GM18868 (cell line): ENCODE measurements at regions not wholly inside any gene's neighbourhood (a gene's known extent, or its start where the extent isn't known, plus 50 kb on each side); places are given as distances from the start of the nearest gene placed in this dataset.

ENCODE experiments used
- ATAC-seq: cut with Tn5 transposase; IDR thresholded peaks from one replicate; pipeline ENCODE4 v1.9.1; 2021; ENCODE audit warnings: mild to moderate bottlenecking, moderate library complexity; ENCODE audit not compliant: unreplicated experiment

DNA sequence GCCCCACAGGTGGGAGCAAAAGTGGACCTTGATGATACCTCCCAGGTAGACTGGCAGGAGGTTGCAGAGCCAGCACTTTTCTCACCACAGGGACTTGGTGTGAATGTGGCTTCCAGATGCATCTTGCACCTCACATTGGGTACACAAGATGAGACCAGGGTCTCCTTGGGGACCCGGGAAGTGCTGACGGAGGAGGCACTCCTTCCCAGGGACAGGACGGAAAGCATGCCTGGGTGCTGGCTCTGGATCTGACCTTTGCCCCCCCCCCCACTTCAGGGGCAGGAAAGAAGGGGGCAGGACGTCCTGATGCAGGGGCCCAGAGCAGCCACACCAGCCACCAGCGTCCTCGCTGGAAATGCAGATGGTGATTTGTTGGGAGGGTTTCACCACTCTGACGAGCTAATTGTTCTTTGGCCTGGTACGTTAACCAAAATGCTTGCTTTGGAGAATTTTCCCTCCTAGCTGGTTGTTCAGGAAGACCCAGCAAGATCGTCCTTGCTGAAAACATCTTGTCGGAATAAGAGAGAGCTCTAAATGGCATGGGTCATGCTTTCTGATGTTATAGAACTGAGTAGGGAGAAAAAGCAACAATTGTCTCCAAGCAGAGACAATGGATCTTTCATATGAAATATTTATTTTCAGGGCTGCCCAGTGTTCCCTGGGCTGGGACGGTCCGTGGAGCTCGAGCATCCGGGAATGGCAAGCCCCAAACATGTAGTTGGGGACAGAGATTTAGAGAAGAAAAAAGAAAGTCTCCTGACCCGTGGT, 74.4 kb upstream of the PPARA start:
- ATAC-seq, result no peak

DNA sequence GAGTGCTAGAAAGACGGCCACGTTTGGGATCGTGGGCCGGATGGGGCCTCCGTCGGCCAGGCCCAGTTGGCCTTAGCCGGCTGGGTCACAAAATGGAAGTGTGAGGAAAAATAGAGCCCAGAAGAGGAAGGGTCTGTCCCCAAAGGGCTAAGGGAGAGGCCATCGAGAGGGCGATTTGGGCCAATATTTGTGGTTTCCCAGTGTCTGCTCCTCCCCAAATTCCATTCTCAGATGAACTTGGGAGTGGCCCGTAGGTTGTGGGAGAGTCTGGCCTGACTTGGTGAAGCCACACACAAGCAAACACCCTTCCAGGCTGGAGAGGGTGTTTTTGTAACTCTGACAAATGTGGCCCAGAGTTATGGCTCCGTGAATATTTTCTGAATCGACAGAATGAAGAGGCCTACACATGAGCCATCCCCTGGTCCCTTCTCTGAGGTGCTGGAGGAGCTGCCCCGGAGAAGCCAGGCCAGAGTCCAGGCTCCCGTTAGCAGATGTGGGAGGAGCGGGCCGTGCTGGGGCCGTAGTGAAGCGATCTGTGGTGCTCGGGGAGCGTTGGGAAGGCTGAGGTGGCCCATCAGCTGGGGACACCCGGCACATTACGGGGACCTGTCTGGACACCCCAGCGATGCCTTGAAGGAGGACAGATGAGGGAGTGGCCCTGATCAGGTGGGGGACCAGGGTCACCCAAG, 73.5 kb upstream of the PPARA start:
- ATAC-seq, result no peak

DNA sequence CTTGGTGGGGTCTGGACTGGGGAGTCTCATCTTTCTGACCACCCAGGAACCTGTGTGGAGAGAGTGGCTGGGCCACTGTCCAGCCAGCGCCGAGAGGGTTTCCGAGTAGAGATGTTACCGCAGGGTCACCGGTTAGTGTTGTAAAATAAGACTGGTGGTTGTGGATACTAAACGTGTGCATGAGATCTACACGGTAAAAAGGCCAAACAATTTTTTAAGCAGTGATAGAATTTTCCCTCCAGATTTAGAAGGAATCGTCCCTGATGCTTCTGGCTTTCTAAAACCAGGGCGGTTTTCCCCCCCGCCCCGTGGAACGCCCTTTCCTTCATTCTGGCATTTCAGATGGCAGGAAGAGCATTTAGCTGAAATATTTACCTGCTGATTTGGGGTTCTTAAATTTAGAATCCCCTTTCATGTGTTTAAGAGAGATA, 72.6 kb upstream of the PPARA start:
- no peak for ATAC-seq

DNA sequence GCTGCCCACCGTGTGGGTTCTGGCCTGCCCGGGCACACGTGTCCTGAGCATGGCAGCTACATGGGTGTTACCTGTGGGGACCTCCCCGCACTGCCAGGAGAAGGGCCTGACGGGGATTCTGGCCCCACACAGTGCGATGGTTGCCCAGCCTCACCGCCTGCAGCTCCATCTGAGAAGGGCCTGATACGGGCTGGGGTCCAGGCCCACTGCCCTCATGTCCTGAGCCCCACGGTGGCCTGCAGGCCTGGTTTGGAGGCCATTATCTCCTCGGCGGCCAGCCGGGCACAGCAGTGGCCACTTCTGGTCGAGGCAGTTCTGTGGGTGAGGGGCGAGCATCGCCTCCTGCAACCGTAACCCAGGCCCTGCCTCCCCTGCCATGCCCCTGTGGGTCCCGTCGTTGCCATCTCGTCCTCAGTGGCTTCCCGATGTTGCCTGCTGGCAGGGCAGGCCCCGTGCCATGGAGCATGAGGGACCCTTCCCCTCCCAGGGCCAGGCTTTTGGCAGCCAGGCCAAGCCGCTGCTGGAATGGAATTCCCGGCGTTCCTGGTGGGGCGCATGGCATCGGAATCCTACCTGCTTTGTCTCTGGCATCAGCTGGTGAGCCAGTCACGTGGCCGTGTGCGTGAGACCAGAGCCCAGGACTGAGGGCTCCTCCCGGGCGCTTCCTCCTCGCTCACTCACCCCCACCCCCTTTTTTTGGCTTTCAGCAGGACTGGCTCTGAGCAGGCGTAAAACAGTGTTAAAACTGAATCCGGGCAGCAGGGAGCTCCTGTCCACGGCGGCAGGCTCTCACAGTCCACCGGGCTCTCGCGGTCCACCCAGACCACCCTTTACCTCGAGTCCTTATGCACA, 71.9 kb upstream of the PPARA start:
- no peak for ATAC-seq

DNA sequence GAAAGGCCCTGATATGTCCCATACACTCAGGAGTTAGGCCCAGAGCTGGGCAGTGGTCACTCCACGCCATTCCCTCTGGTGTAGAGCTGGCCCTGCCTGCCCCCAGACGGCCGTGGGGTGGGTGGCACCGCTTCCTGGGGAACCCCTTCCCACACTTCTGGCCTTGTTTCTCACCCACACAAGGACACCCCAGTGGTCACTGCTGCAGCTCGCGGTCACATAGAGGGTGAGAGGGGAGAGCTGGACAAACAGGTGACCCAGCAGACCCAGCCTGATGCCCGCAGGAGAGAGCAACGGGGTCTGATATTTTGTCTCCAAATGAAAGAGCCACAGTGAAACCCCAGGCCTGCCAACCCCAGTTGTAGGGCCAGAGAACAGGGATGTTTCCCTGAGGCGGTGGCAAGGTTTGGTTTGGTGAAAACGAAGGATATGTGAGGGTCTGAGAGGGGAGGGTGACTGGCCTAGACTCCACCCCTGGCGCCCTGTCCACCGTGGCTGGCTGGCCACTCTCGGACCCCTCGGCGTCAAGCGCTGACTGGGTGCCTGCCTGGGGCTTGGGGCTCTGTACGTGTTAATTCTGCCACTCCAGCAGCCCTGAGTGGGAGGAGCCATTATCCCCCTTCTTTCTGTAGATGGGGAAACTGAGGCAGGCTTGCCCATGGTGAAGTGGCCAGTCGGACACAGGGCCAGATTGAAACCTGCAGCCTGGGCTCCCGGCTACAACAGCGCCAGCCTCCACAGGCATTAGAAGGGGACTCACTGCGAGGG, 71.0 kb upstream of the PPARA start:
- no peak for ATAC-seq

GRCh38 chr22:46079861-46080821, 70.2 kb upstream of the PPARA start:
- no peak for ATAC-seq

DNA sequence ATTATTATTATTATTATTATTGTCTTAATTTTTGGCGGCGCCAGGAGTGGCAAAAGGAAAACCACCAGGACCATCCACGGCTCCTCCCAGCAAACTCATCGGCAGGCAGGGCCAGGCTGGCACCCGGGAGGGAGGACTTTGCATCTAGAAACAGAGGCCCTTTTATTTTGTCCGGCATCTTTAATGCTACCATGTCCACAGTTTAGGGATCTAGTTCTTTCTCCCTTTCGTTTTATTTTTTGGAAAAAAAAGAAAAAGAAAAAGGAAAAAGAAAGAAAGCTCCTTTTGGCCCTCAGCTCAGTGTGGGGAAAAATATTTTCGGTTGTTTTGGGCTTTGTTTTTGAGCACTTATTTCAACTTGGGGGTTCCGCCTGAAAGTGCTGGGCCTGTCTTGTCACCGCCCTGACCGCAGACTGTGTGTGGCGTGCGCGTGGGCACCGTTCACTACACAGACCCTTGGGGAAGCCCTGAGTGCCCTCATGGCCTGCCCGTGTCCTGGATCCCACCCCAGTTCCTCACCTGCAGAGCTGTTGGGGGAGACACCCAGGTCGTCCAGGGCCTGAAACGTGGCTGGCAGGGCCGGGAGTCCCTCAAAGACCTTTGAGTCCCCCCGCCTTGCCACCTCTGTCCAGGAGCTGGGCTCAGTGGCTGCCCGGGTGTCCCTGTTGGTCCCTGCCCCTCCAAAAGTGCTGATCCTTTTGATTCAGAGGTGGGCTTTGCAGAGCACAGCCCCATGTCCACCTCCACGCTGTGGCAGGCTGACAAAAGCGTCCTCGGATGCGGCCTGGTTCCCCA, 69.1 kb upstream of the PPARA start:
- ATAC-seq, result no peak

DNA sequence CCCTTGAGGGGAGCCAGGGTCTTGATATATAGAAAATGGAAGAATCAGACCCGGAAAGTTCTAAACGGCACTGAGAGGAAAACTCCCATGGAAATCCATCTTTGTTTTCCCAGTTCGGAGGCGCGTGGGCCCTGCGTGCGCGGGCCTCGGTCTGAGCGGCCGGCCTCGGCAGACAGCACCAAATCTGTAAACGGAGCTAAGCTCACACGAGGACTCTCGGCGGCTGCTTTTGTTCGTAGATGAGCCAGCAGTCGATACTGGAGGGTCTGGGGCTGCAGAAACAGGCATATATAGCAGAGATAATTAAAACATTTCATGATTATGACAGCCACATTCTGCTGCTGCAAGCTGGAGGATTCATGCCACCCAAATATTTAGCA, 68.5 kb upstream of the PPARA start:
- ATAC-seq, result no peak

GRCh38 chr22:46082633-46083032, 67.7 kb upstream of the PPARA start:
- no peak for ATAC-seq

DNA sequence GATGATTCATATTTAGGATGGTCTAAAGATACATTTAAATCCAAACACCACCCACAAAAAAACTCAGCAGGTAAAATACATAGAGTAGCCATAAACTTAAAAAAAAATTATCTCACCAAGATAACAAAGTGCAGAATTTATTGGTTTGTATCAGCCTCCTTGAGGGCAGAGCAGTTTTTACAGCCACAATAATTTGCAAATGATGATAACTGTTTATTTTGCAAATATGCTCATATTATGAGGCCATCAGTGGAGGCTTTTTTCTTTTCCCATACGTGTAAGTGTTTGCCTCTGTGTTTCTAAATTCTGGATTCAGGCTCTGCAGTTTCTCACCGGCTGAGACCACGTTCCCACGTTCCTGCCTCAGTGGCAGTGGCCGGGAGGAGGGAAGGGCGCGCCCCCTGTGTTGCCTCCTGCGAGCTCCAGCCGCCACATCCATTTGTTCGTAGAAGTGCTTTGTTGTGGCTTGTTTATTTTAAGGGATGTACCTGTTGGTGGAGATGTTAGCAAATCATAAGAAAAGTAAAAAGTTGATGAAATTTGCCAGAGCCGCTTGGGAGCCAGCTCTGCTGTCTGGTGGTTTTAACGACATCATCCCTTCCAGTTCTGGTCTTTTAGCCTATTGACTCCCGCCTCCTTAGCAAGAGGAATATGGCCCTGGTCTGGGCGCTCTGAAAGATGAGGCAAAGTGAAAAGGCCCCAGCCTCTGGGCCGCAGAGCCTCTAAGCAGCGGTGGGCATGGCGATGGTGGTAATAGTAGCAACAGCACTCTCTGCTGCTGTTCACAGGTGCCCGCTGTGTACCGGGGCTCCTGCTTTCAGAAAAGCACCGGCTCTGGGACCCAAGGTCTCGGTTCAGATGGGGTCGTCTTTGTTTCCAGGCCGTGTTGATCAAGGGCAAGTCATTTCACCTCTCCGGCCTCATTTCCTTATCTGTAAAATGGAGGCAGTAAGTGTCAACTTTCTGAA, 66.7 kb upstream of the PPARA start:
- ATAC-seq, result no peak

- ATAC-seq, result no peak
Observed at GRCh38 chr22:46084376-46084775, 66.0 kb upstream of the PPARA start.

DNA sequence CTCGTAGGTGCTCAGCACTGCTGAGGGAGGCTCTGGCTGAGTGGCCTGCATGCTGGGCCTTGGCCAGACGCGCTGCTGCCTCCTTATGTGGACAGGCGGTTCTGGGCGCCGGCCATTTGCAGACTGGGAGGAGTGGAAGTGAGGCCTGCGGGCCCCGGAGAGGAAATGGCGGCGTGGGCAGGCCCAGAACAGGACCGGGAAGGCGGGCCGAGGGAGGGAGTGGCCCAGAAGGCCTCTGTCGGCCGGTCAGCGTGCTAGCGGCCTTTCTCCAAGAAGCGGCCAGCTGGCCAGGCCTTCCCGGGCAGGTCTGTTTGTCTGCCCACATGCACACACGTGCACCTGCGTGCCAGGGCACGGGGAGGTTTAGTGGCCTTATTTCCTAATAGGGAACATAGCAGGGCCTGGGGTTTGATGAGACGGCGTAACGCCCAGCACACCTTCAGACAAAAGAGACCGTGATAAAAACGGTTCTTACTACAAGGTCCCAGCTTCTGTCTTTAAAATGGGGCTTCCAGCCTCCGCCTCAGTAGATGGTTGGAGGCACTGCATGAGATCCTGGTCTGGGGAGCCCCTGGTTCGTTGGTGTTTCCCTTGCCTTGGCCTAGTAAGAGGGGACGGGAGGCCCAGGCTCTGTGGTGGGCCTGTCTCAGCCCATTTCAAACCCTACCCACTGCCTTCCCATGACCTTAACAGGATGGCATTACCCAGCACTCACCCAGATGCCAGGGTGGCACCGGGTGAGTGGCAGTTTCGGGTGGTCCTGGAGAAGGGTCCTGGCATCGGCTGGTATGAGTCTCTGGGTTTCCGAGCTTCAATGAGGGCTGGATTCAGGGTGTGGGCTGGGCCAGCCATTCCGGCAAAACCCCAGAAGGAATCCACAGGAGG, 65.1 kb upstream of the PPARA start:
- no peak for ATAC-seq

- ATAC-seq, result no peak
Observed at GRCh38 chr22:46085828-46086576, 64.3 kb upstream of the PPARA start.

GRCh38 chr22:46086577-46087335, 63.6 kb upstream of the PPARA start:
- ATAC-seq, result no peak

DNA sequence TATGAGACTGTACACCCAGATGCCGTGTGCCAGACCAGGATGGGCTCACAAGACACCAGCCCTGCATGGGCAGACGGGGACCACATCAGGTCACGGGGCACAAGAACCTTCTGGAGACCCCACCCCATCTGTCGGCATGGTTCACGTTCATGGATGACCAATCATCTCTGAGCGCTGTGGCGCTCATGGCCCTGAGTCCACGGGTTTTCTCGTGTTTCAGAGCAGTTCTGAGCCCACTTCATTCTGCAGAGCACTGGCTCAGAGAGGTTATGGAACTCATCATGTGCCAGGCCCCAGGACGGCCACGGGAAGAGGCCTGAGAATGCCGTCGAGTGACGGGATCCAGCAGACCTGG, 63.0 kb upstream of the PPARA start:
- no peak for ATAC-seq
